ENCODE measurements at regions not wholly inside any gene's neighbourhood (a gene's known extent, or its start where the extent isn't known, plus 50 kb on each side); places are given as distances from the start of the nearest gene placed in this dataset.

DNA sequence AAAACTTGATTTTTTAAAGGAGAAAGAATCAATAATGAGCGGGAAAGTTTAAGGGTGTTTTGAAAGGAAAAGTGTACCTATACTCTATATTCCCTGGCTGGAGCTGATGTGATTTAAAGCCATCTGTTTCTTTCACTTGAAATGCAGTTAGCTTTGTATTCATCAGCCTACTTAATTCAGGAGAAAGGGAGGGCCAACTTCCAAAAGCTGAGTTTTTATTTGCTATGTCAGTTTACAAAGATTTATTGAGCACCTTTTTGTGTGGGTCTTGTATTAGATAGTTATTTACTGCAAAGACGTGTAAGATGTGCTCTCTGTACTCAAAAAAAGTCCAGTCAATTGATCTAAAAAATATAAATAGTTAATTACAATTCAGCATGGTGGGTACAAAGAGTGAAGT, 176.2 kb upstream of the GOLIM4 start:
- H3K9me3 ChIP-seq (ENCODE audit: low read length) = no peaks in the 10 kb centered on the region
- no peak overlapping the region for H3K4me3 ChIP-seq (ENCODE audit: low read length)
- H3K27ac ChIP-seq (ENCODE audit: low read length) = no peak overlapping the region
- no peaks in the 10 kb centered on the region for H4K20me1 ChIP-seq (ENCODE audit: insufficient read depth, low read depth, low read length)
- no peak overlapping the region for H3K4me2 ChIP-seq (ENCODE audit: low read depth, low read length, poor library complexity, severe bottlenecking)
- H2AFZ ChIP-seq (ENCODE audit: low read length) = no peak overlapping the region
- no peaks in the 10 kb centered on the region for H3K79me2 ChIP-seq (ENCODE audit: low read length)
- DNase-seq = no peak
- no peaks in the 10 kb centered on the region for H3K4me1 ChIP-seq (ENCODE audit: low read length)
- no peaks in the 10 kb centered on the region for H3K27me3 ChIP-seq (ENCODE audit: low read length)
- no peaks in the 10 kb centered on the region for H3K9me2 ChIP-seq (replicated peaks; ENCODE audit: insufficient read depth, low read length)
- H3K36me3 ChIP-seq (ENCODE audit: insufficient read depth, low read length) = no peaks in the 10 kb centered on the region
- no peak overlapping the region for H3K9ac ChIP-seq (ENCODE audit: low read length)

DNA sequence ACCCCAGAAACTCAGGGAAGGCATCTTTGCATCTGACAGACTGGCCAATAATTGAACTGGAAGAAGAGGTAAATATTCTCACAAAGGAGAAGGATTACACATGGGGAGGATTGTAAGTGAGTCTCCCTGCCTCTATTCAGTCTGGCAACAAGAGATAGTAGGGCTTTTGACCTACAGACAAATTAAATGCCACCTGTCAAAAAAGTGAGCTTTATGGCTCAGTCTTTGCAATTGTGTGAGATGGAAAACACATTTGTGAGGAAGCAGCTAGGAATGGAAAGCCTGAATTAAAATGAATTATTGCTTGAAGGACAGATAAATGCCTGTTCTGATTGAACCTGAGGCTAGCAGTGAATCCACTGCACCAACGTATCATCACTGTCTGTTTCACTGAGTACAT, 173.3 kb upstream of the GOLIM4 start:
- Histone ChIP-seq H3K4me3 (ENCODE audit: low read length) (no peak overlapping the region), H3K27me3 (ENCODE audit: low read length) (no peaks in the 10 kb centered on the region), H4K20me1 (ENCODE audit: insufficient read depth, low read depth, low read length) (no peaks in the 10 kb centered on the region), H3K9me2 (replicated peaks; ENCODE audit: insufficient read depth, low read length) (no peaks in the 10 kb centered on the region), H3K79me2 (ENCODE audit: low read length) (no peaks in the 10 kb centered on the region), H3K9me3 (ENCODE audit: low read length) (no peaks in the 10 kb centered on the region), H2AFZ (ENCODE audit: low read length) (no peak overlapping the region), H3K4me2 (ENCODE audit: low read depth, low read length, poor library complexity, severe bottlenecking) (no peak overlapping the region), H3K9ac (ENCODE audit: low read length) (no peak overlapping the region), H3K36me3 (ENCODE audit: insufficient read depth, low read length) (no peaks in the 10 kb centered on the region), H3K27ac (ENCODE audit: low read length) (no peak overlapping the region), H3K4me1 (ENCODE audit: low read length) (no peaks in the 10 kb centered on the region)
- DNase-seq = no peak

DNA sequence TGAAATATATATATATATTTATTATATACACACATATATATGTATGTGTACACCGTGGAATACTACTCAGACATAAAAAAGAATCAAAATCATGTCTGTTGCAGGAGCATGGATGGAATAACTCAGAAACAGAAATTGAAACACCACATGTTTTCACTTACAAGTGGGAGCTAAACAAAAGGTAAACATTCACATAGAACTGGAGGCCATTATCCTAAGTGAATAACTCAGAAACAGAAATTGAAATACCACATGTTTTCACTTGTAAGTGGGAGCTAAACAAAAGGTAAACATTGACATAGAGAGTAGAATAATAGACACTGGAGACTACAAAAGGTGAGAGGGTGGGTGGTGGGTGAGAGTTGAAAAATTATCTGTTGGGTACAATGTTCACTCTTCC, 171.5 kb upstream of the GOLIM4 start:
- no peaks in the 10 kb centered on the region for H3K27me3 ChIP-seq (ENCODE audit: low read length)

DNA sequence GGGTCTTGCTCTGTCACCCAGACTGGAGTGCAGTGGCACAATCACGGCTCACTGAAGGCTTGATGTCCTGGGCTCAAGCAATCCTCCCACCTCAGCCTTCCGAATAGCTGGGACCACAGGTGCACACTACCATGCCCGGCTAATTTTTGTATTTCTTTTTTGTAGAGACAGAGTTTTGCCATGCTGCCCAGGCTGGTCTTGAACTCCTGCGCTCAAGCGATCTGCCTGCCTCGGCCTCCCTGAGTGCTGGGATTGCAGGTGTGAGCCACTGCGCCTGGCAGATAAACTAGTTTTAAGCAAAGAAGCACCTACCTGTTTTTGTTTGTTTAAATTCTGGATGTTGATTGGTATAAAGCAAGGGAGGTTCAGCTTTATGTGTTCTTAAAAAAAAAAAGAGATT, 170.6 kb upstream of the GOLIM4 start:
- no peak overlapping the region for H3K4me3 ChIP-seq (ENCODE audit: low read length)
- no peak overlapping the region for H3K27ac ChIP-seq (ENCODE audit: low read length)
- H3K4me1 ChIP-seq (ENCODE audit: low read length) = no peaks in the 10 kb centered on the region
- no peaks in the 10 kb centered on the region for H3K36me3 ChIP-seq (ENCODE audit: insufficient read depth, low read length)
- DNase-seq = no peak
- no peaks in the 10 kb centered on the region for H4K20me1 ChIP-seq (ENCODE audit: insufficient read depth, low read depth, low read length)
- no peaks in the 10 kb centered on the region for H3K79me2 ChIP-seq (ENCODE audit: low read length)
- no peak overlapping the region for H2AFZ ChIP-seq (ENCODE audit: low read length)
- no peaks in the 10 kb centered on the region for H3K27me3 ChIP-seq (ENCODE audit: low read length)
- H3K9me3 ChIP-seq (ENCODE audit: low read length) = no peaks in the 10 kb centered on the region
- H3K9ac ChIP-seq (ENCODE audit: low read length) = no peak overlapping the region
- no peak overlapping the region for H3K4me2 ChIP-seq (ENCODE audit: low read depth, low read length, poor library complexity, severe bottlenecking)
- no peaks in the 10 kb centered on the region for H3K9me2 ChIP-seq (replicated peaks; ENCODE audit: insufficient read depth, low read length)

More for the DNA sequence above, 171.5 kb upstream of the GOLIM4 start:
- DNase-seq = no peak
- H3K4me3 ChIP-seq (ENCODE audit: low read length) = no peak overlapping the region
- H4K20me1 ChIP-seq (ENCODE audit: insufficient read depth, low read depth, low read length) = no peaks in the 10 kb centered on the region
- H3K9me3 ChIP-seq (ENCODE audit: low read length) = no peaks in the 10 kb centered on the region
- no peak overlapping the region for H3K9ac ChIP-seq (ENCODE audit: low read length)
- no peak overlapping the region for H2AFZ ChIP-seq (ENCODE audit: low read length)
- H3K79me2 ChIP-seq (ENCODE audit: low read length) = no peaks in the 10 kb centered on the region
- H3K36me3 ChIP-seq (ENCODE audit: insufficient read depth, low read length) = no peaks in the 10 kb centered on the region
- no peaks in the 10 kb centered on the region for H3K9me2 ChIP-seq (replicated peaks; ENCODE audit: insufficient read depth, low read length)
- H3K4me1 ChIP-seq (ENCODE audit: low read length) = no peaks in the 10 kb centered on the region
- H3K4me2 ChIP-seq (ENCODE audit: low read depth, low read length, poor library complexity, severe bottlenecking) = no peak overlapping the region
- no peak overlapping the region for H3K27ac ChIP-seq (ENCODE audit: low read length)

DNA sequence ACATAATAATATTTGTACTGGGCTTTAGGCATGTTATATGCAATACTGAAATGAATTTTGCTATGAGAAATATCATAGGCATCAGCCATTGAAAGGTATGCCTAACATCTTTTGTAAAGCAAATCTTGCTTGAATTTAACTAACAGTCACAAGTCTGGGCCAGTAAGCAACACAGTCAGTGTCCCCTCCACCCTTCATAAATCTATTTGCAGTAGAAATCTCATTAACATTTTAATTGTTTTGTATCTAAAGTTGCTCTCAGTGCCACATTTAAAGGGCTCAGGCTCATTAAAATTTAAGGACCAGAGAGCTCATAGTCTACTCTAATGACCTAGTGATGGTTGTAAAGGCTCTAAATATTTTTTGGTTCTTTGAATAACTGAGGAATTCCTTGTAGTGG, 167.2 kb upstream of the GOLIM4 start:
- Histone ChIP-seq H3K4me1 (ENCODE audit: low read length) (no peaks in the 10 kb centered on the region), H3K27me3 (ENCODE audit: low read length) (no peaks in the 10 kb centered on the region), H3K79me2 (ENCODE audit: low read length) (no peaks in the 10 kb centered on the region), H3K9me3 (ENCODE audit: low read length) (no peaks in the 10 kb centered on the region), H3K27ac (ENCODE audit: low read length) (no peak overlapping the region), H3K36me3 (ENCODE audit: insufficient read depth, low read length) (no peaks in the 10 kb centered on the region), H4K20me1 (ENCODE audit: insufficient read depth, low read depth, low read length) (no peaks in the 10 kb centered on the region), H3K9me2 (replicated peaks; ENCODE audit: insufficient read depth, low read length) (no peaks in the 10 kb centered on the region), H2AFZ (ENCODE audit: low read length) (no peak overlapping the region), H3K9ac (ENCODE audit: low read length) (no peak overlapping the region), H3K4me2 (ENCODE audit: low read depth, low read length, poor library complexity, severe bottlenecking) (no peak overlapping the region), H3K4me3 (ENCODE audit: low read length) (no peak overlapping the region)
- DNase-seq = no peak

DNA sequence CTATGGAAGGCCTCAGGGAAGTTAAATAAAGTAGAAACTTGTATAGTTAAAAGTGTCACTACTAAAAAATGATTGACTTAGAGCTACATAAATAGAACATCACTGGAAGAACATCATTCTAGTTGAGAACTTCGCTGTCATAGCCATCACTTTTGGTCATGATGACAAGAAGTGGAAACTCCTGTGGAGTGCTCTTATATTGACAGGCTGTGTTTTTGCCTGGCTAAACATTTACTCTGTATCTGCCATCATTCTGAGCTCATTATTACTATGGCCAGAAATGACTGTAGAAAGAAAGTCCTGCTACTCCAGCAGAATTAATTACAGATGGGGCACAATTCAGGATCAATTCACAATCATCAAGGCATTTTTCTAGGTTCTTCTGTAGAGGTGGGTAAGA, 165.1 kb upstream of the GOLIM4 start:
- no peak overlapping the region for H3K4me2 ChIP-seq (ENCODE audit: low read depth, low read length, poor library complexity, severe bottlenecking)
- H3K36me3 ChIP-seq (ENCODE audit: insufficient read depth, low read length) = no peaks in the 10 kb centered on the region
- H3K4me1 ChIP-seq (ENCODE audit: low read length) = no peaks in the 10 kb centered on the region

DNA sequence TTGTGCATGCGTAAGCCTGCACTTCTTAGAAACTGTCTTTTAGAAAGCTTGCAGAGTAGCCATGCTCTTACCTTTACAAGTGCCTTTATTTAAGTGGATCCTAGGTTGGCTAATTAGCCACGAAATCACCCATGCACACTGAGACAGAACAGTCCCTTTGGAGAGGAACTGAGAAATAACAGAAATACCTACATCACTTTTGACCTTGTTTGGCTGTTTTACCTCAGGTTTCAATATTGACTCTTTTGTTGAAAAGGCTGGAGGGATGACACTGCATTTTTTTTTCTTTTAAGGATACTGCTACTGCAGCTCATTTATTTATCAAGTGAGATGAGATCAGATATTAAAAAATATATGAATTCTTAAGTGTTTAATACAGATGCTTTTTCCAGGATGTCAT, 155.6 kb upstream of the GOLIM4 start:
- Histone ChIP-seq H3K27ac (ENCODE audit: low read length) (no peak overlapping the region), H3K4me2 (ENCODE audit: low read depth, low read length, poor library complexity, severe bottlenecking) (no peak overlapping the region), H3K4me3 (ENCODE audit: low read length) (no peak overlapping the region), H3K9me3 (ENCODE audit: low read length) (no peaks in the 10 kb centered on the region; the same call in 1 of the 2 replicates), H3K36me3 (ENCODE audit: insufficient read depth, low read length) (no peaks in the 10 kb centered on the region), H3K9me2 (replicated peaks; ENCODE audit: insufficient read depth, low read length) (no peaks in the 10 kb centered on the region), H3K9ac (ENCODE audit: low read length) (no peak overlapping the region), H3K79me2 (ENCODE audit: low read length) (no peaks in the 10 kb centered on the region), H4K20me1 (ENCODE audit: insufficient read depth, low read depth, low read length) (no peaks in the 10 kb centered on the region), H3K27me3 (ENCODE audit: low read length) (no peaks in the 10 kb centered on the region), H2AFZ (ENCODE audit: low read length) (no peak overlapping the region), H3K4me1 (ENCODE audit: low read length) (no peaks in the 10 kb centered on the region)
- DNase-seq = no peak

More for the DNA sequence above, 165.1 kb upstream of the GOLIM4 start:
- H3K4me3 ChIP-seq (ENCODE audit: low read length) = no peak overlapping the region
- no peak overlapping the region for H3K9ac ChIP-seq (ENCODE audit: low read length)
- no peaks in the 10 kb centered on the region for H3K27me3 ChIP-seq (ENCODE audit: low read length)
- no peak overlapping the region for H2AFZ ChIP-seq (ENCODE audit: low read length)
- no peaks in the 10 kb centered on the region for H3K9me2 ChIP-seq (replicated peaks; ENCODE audit: insufficient read depth, low read length)
- no peaks in the 10 kb centered on the region for H4K20me1 ChIP-seq (ENCODE audit: insufficient read depth, low read depth, low read length)
- H3K27ac ChIP-seq (ENCODE audit: low read length) = no peak overlapping the region
- no peaks in the 10 kb centered on the region for H3K9me3 ChIP-seq (ENCODE audit: low read length)
- DNase-seq = no peak
- H3K79me2 ChIP-seq (ENCODE audit: low read length) = no peaks in the 10 kb centered on the region

DNA sequence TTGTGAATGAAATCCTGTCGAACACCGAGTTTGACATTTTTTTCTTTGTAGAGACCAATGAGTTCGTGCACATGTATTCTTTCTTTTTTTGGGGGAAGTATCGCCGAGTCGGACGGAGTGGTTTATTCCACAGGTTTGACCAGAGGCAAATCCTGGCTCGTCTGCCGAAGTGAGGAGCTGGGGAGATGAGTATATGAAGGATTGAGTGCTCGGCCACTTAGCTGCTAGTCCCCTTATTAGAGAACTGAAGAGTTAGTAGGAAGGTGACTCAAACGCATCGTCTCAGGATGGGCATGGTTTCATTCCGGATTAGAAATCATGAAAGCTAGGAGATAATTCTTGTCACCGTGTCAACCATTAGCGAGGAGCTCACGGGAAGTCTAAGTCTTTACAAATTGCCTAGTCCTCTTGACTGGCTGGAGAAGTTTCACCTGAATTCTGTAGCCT, 154.7 kb upstream of the GOLIM4 start:
- Histone ChIP-seq H3K27ac (ENCODE audit: low read length) (no peak overlapping the region), H3K27me3 (ENCODE audit: low read length) (no peaks in the 10 kb centered on the region), H3K9me3 (ENCODE audit: low read length) (no peaks in the 10 kb centered on the region; the same call in 1 of the 2 replicates), H3K79me2 (ENCODE audit: low read length) (no peaks in the 10 kb centered on the region), H4K20me1 (ENCODE audit: insufficient read depth, low read depth, low read length) (no peaks in the 10 kb centered on the region), H3K4me2 (ENCODE audit: low read depth, low read length, poor library complexity, severe bottlenecking) (no peak overlapping the region), H3K9ac (ENCODE audit: low read length) (no peak overlapping the region), H3K4me3 (ENCODE audit: low read length) (no peak overlapping the region), H3K36me3 (ENCODE audit: insufficient read depth, low read length) (no peaks in the 10 kb centered on the region), H3K4me1 (ENCODE audit: low read length) (no peaks in the 10 kb centered on the region), H2AFZ (ENCODE audit: low read length) (no peak overlapping the region), H3K9me2 (replicated peaks; ENCODE audit: insufficient read depth, low read length) (no peaks in the 10 kb centered on the region)
- DNase-seq = no peak
